Sigmoid colon (tissue), 4 donors: ENCODE measurements at regions not wholly inside any gene's neighbourhood (a gene's known extent, or its start where the extent isn't known, plus 50 kb on each side); places are given as distances from the start of the nearest gene placed in this dataset.

Experiments
- EP300 ChIP-seq, 4 donors: sonication (generic); formaldehyde crosslinking; IDR thresholded peaks; one replicate each; pipeline ENCODE4 v1.6.1; 2017; ENCODE audit warnings: antibody characterized with exemption in 4 of 4
- POLR2A ChIP-seq, 2 donors: fragments of 450-650 bp; IDR thresholded peaks; one replicate each; pipeline ENCODE4 v1.6.1; 2016; ENCODE audit warnings: antibody characterized with exemption in 2 of 2, mild to moderate bottlenecking in 2 of 2, moderate library complexity in 2 of 2
- POLR2AphosphoS5 ChIP-seq, 4 donors: sonication (generic); formaldehyde crosslinking; IDR thresholded peaks; one replicate each; pipeline ENCODE4 v1.6.1; 2017; ENCODE audit warnings: antibody characterized with exemption in 4 of 4
- TF ChIP-seq, protein P1 (sequence below), 4 experiments: fragments of 450-650 bp in 3 of 4; fragments of 200-600 bp in 1 of 4; IDR thresholded peaks; one replicate each; pipeline ENCODE4 v1.5.1; 2016 to 2019; ENCODE audit warnings: antibody characterized with exemption in 4 of 4, mild to moderate bottlenecking in 3 of 4, moderate library complexity in 2 of 4

DNA sequence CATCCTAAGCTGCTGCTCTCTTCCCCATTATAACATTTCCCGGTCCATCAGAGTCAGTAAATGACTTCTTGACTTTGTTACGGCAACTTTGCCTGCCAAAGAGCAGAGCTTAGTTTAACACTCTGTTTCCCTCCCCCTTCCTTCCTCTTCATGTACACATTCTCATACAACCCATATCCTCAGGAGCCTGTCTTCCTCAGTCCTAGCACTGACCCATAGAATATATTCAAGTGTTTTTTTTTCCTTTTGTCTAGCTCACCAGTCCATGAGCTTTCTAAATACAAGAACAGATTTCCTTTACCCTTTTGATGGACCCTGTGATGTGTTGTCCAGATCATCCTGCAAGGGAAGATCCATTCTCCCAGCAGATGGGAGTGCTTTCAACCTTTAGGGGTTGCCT, 97.0 kb upstream of the MON1B start:
- TF ChIP-seq POLR2A (IDR thresholded peaks at IDR 0.05), result no peak
- TF ChIP-seq, protein P1, sequence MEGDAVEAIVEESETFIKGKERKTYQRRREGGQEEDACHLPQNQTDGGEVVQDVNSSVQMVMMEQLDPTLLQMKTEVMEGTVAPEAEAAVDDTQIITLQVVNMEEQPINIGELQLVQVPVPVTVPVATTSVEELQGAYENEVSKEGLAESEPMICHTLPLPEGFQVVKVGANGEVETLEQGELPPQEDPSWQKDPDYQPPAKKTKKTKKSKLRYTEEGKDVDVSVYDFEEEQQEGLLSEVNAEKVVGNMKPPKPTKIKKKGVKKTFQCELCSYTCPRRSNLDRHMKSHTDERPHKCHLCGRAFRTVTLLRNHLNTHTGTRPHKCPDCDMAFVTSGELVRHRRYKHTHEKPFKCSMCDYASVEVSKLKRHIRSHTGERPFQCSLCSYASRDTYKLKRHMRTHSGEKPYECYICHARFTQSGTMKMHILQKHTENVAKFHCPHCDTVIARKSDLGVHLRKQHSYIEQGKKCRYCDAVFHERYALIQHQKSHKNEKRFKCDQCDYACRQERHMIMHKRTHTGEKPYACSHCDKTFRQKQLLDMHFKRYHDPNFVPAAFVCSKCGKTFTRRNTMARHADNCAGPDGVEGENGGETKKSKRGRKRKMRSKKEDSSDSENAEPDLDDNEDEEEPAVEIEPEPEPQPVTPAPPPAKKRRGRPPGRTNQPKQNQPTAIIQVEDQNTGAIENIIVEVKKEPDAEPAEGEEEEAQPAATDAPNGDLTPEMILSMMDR (IDR thresholded peaks at IDR 0.05), result no peak
- TF ChIP-seq EP300 (IDR thresholded peaks at IDR 0.05), result no peak
- TF ChIP-seq POLR2AphosphoS5 (IDR thresholded peaks at IDR 0.05), result no peak
